K562 (cell line): ENCODE measurements at regions not wholly inside any gene's neighbourhood (a gene's known extent, or its start where the extent isn't known, plus 50 kb on each side); places are given as distances from the start of the nearest gene placed in this dataset.

Experiments
- ARID1B ChIP-seq: fragments of 450-650 bp; IDR thresholded peaks from 2 replicates; pipeline ENCODE4 v1.6.1; 2016; ENCODE audit warnings: antibody characterized with exemption, mild to moderate bottlenecking, inconsistent platforms
- CBX2 ChIP-seq: fragments of 200-600 bp; sonication (generic); IDR thresholded peaks from one replicate; pipeline ENCODE4 v1.6.1; 2012; ENCODE audit warnings: mild to moderate bottlenecking, low read length, inconsistent platforms; ENCODE audit not compliant: insufficient read depth, poor library complexity, severe bottlenecking
- DACH1 ChIP-seq: fragments of 450-650 bp; IDR thresholded peaks from 2 replicates; pipeline ENCODE4 v1.6.1; 2018; ENCODE audit not compliant: partially characterized antibody
- ELF4 ChIP-seq: fragments of 450-650 bp; formaldehyde crosslinking; IDR thresholded peaks from 2 replicates; pipeline ENCODE4 v1.4.0; 2022; ENCODE audit warnings: missing genetic modification characterization
- ESRRA ChIP-seq: fragments of 450-650 bp; IDR thresholded peaks from 2 replicates; pipeline ENCODE4 v1.6.1; 2014; ENCODE audit warnings: low read depth, mild to moderate bottlenecking, moderate library complexity, borderline replicate concordance
- ETV6 ChIP-seq, 3 experiments: fragments of 150-350 bp in 1 of 3; sonication (generic) in 1 of 3; formaldehyde crosslinking in 1 of 3; IDR thresholded peaks; 2 replicates each; pipeline versions ENCODE4 v1.6.1 to v1.8.0; 2014 to 2022; ENCODE audit warnings: borderline replicate concordance in 2 of 3, low read depth in 2 of 3, antibody characterized with exemption in 1 of 3, low read length in 1 of 3, mild to moderate bottlenecking in 1 of 3, missing genetic modification reagents in 1 of 3
- HSF4 ChIP-seq: fragments of 250-450 bp; sonication (Bioruptor Pico); IDR thresholded peaks from 2 replicates; pipeline ENCODE4 v2.1.2; 2022; ENCODE audit warnings: mild to moderate bottlenecking, moderate library complexity, borderline replicate concordance
- JUN ChIP-seq, 2 experiments: sonication (generic) in 1 of 2; formaldehyde crosslinking in 1 of 2; IDR thresholded peaks; 2 replicates each; pipeline versions ENCODE4 v1.6.1 to v1.8.0; 2012 to 2022; ENCODE audit warnings: borderline replicate concordance in 2 of 2, mild to moderate bottlenecking in 2 of 2, improper control_type of control experiment in 1 of 2, low read depth in 1 of 2, low read length in 1 of 2, missing genetic modification reagents in 1 of 2
- MAZ ChIP-seq, 2 experiments: fragments of 450-650 bp in 1 of 2; sonication (generic) in 1 of 2; formaldehyde crosslinking; IDR thresholded peaks in 1 of 2; conservative IDR thresholded peaks in 1 of 2; 2 replicates each; pipeline versions ENCODE4 v1.4.0 to v1.5.0; 2020; ENCODE audit warnings: mild to moderate bottlenecking in 1 of 2, missing genetic modification reagents in 1 of 2
- MYC ChIP-seq, 2 experiments: fragments of 250-450 bp in 1 of 2; sonication (Bioruptor Pico) in 1 of 2; IDR thresholded peaks; 2 replicates each; pipeline versions ENCODE4 v1.5.1 to v1.6.1; 2012 to 2021; ENCODE audit warnings: low read depth in 2 of 2, borderline replicate concordance in 1 of 2, improper control_type of control experiment in 1 of 2, low read length in 1 of 2, mild to moderate bottlenecking in 1 of 2, moderate library complexity in 1 of 2
- NCOA4 ChIP-seq: fragments of 450-650 bp; IDR thresholded peaks from 2 replicates; pipeline ENCODE4 v1.6.1; 2018; ENCODE audit warnings: mild to moderate bottlenecking; ENCODE audit not compliant: partially characterized antibody
- POLR2A ChIP-seq: fragments of 450-650 bp; conservative IDR thresholded peaks from 2 replicates; pipeline ENCODE4 v1.6.1; 2016
- RAD21 ChIP-seq, 2 experiments: fragments of 250-450 bp in 1 of 2; fragments of 450-650 bp in 1 of 2; sonication (Bioruptor Pico) in 1 of 2; formaldehyde crosslinking in 1 of 2; IDR thresholded peaks in 1 of 2; conservative IDR thresholded peaks in 1 of 2; 2 replicates each; pipeline versions ENCODE4 v1.4.0 to v1.8.0; 2020 to 2022; ENCODE audit warnings: mild to moderate bottlenecking in 2 of 2, moderate library complexity in 1 of 2
- RBM39 ChIP-seq: fragments of 200-400 bp; formaldehyde crosslinking; optimal IDR thresholded peaks from 2 replicates; pipeline ENCODE3; 2018; ENCODE audit warnings: low read depth, low read length
- SMARCE1 ChIP-seq: fragments of 450-650 bp; IDR thresholded peaks from 2 replicates; pipeline ENCODE4 v1.7.1; 2016; ENCODE audit warnings: mild to moderate bottlenecking
- SPI1 ChIP-seq: IDR thresholded peaks from 2 replicates; pipeline ENCODE4 v1.6.1; 2011; ENCODE audit warnings: low read depth, low read length, control low read depth, borderline replicate concordance
- SREBF2 ChIP-seq: sonication (generic); formaldehyde crosslinking; IDR thresholded peaks from 2 replicates; pipeline ENCODE4 v1.4.0; 2020; ENCODE audit warnings: mild to moderate bottlenecking, missing genetic modification reagents
- TAF9B ChIP-seq: fragments of 450-650 bp; IDR thresholded peaks from 2 replicates; pipeline ENCODE4 v1.6.1; 2018; ENCODE audit warnings: mild to moderate bottlenecking; ENCODE audit not compliant: partially characterized antibody
- ZFP1 ChIP-seq: fragments of 450-650 bp; formaldehyde crosslinking; IDR thresholded peaks from 2 replicates; pipeline ENCODE4 v1.4.0; 2020; ENCODE audit warnings: mild to moderate bottlenecking, mixed read lengths
- ZNF239 ChIP-seq: fragments of 250-450 bp; sonication (Bioruptor Pico); IDR thresholded peaks from 2 replicates; pipeline ENCODE4 v1.4.0; 2020; ENCODE audit warnings: mild to moderate bottlenecking
- ZNF263 ChIP-seq: sonication (generic); formaldehyde crosslinking; IDR thresholded peaks from 2 replicates; pipeline ENCODE4 v1.8.0; 2022; ENCODE audit warnings: mild to moderate bottlenecking, missing genetic modification reagents, borderline replicate concordance
- TF ChIP-seq, protein P1 (sequence below): IDR thresholded peaks from 2 replicates; pipeline ENCODE4 v1.6.1; 2012; ENCODE audit warnings: low read depth, low read length, improper control_type of control experiment, borderline replicate concordance
- TF ChIP-seq, protein P2 (sequence below): fragments of 450-650 bp; formaldehyde crosslinking; IDR thresholded peaks from 2 replicates; pipeline ENCODE4 v1.4.0; 2020; ENCODE audit warnings: mild to moderate bottlenecking, mixed read lengths

DNA sequence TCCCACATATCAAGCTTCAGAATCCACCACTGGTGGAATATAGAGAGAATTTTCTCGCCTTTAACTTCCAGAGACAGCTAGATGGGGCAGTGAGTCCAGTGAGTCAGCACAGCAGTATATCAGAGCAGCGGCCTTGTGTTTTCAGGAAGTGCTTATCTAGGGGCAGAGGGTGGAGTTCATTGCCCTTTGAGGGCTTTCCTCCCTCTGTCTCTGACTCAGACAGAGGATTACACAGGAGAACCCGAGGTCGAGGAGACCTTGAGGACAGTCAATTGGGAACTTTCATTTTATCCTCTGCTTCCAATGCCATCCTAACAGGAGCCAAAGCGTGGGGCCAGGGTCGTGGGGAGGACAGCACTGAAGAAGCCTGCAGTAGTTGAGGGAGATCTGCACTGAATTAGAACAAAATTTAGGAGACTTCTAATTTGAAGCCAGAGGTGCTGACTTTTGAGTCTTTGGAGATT lies 109.6 kb upstream of the UMPS start (continued):
- TF ChIP-seq JUN (IDR thresholded peaks at IDR 0.05; ENCODE audit: borderline replicate concordance, low read depth, low read length) (peak; percentile 93), JUN (CRISPR knock-in tag; IDR thresholded peaks at IDR 0.05; ENCODE audit: borderline replicate concordance) (no peak), POLR2A (0 out of 2 replicates have a peak, but pooled peaks have one; percentile 43), SMARCE1 (peak; percentile 94), NCOA4 (no peak), ARID1B (peak; percentile 94), RBM39 (no peak), CBX2 (no peak), ESRRA (peak; percentile 97), TAF9B (peak; percentile 64), SREBF2 (CRISPR knock-in tag) (no peak), HSF4 (CRISPR knock-in tag) (no peak), SPI1 (peak; percentile 97), ETV6 (IDR thresholded peaks at IDR 0.05; ENCODE audit: borderline replicate concordance in 1 of 2, low read depth in 2 of 2, low read length in 1 of 2) (peak; percentile 76 to 89; a peak in 3 of 4 replicates), ETV6 (CRISPR knock-in tag; IDR thresholded peaks at IDR 0.05; ENCODE audit: borderline replicate concordance) (no peak), MYC (IDR thresholded peaks at IDR 0.05; ENCODE audit: low read depth, low read length) (peak; percentile 67; the same call in 1 of the 2 replicates), MYC (CRISPR knock-in tag; IDR thresholded peaks at IDR 0.05; ENCODE audit: borderline replicate concordance, low read depth) (no peak), ELF4 (CRISPR knock-in tag) (peak; percentile 51; the same call in 1 of the 2 replicates), ZFP1 (no peak), ZNF263 (CRISPR knock-in tag) (no peak), DACH1 (no peak), MAZ (CRISPR knock-in tag; conservative IDR thresholded peaks at IDR 0.05 in 1 of 2, IDR thresholded peaks at IDR 0.05 in 1 of 2) (peak; percentile 41 to 75; a peak in 2 of 4 replicates), RAD21 (CRISPR knock-in tag; conservative IDR thresholded peaks at IDR 0.05 in 1 of 2, IDR thresholded peaks at IDR 0.05 in 1 of 2) (peak in 1 of 2 experiments; percentile 24; a peak in 2 of 4 replicates), ZNF239 (CRISPR knock-in tag) (no peak)
- TF ChIP-seq, protein P1, sequence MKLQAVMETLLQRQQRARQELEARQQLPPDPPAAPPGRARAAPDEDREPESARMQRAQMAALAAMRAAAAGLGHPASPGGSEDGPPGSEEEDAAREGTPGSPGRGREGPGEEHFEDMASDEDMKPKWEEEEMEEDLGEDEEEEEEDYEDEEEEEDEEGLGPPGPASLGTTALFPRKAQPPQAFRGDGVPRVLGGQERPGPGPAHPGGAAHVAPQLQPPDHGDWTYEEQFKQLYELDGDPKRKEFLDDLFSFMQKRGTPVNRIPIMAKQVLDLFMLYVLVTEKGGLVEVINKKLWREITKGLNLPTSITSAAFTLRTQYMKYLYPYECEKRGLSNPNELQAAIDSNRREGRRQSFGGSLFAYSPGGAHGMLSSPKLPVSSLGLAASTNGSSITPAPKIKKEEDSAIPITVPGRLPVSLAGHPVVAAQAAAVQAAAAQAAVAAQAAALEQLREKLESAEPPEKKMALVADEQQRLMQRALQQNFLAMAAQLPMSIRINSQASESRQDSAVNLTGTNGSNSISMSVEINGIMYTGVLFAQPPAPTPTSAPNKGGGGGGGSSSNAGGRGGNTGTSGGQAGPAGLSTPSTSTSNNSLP, result peak; percentile 49; the same call in 1 of the 2 replicates
- TF ChIP-seq, protein P2, sequence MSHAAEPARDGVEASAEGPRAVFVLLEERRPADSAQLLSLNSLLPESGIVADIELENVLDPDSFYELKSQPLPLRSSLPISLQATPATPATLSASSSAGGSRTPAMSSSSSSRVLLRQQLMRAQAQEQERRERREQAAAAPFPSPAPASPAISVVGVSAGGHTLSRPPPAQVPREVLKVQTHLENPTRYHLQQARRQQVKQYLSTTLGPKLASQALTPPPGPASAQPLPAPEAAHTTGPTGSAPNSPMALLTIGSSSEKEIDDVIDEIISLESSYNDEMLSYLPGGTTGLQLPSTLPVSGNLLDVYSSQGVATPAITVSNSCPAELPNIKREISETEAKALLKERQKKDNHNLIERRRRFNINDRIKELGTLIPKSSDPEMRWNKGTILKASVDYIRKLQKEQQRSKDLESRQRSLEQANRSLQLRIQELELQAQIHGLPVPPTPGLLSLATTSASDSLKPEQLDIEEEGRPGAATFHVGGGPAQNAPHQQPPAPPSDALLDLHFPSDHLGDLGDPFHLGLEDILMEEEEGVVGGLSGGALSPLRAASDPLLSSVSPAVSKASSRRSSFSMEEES (CRISPR knock-in tag), result no peak
